IPS-11a (cell line): ENCODE measurements at regions not wholly inside any gene's neighbourhood (a gene's known extent, or its start where the extent isn't known, plus 50 kb on each side); places are given as distances from the start of the nearest gene placed in this dataset.

Experiments
- H3K4me3 ChIP-seq: one replicate; pipeline ENCODE4 v1.5.1; 2013; ENCODE audit warnings: low read depth, low read length, control low read depth

GRCh38 chr12:4030929-4031702 lies 157.9 kb upstream of the PARP11 start:
- H3K4me3 ChIP-seq, result no peak overlapping the region

DNA sequence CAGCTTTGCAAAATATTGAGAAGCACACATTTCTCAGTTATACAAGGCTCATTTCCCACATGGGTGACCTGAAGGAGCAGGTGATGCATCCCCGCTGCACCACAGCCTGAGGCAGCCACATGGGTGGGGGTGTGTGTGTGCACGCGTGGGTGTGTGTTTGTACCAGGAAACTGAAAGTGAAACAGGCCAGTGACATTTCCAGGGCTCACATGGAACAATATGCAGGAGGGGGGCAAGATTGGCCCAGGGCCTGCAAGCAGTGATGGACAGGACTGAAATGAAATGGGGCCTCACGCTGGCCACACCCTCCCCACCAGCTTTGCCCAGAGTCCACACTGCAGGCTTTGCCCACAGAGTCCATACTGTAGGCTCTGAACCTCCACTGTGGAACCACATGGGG lies 154.2 kb upstream of the PARP11 start:
- H3K4me3 ChIP-seq, result no peak overlapping the region

- no peak overlapping the region for H3K4me3 ChIP-seq
Observed at GRCh38 chr12:4026517-4026916, 153.3 kb upstream of the PARP11 start.

DNA sequence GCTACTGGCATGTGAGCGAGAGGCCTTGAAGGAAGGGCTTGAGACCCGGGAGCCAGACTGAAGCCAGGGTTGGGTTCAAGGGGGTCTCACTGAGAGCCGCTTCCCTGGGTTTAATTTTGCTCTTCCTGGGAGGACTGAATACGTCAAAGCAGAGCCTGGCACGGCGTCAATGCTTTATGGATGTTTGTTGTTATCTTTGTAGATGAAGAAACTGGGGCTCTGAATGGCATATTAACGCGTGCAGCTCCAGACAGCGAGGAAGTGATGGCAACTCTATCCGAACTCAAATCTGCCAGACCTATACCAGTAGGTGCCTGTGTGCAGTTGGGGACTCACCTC lies 152.8 kb upstream of the PARP11 start:
- H3K4me3 ChIP-seq, result peak overlapping the region; percentile 1

DNA sequence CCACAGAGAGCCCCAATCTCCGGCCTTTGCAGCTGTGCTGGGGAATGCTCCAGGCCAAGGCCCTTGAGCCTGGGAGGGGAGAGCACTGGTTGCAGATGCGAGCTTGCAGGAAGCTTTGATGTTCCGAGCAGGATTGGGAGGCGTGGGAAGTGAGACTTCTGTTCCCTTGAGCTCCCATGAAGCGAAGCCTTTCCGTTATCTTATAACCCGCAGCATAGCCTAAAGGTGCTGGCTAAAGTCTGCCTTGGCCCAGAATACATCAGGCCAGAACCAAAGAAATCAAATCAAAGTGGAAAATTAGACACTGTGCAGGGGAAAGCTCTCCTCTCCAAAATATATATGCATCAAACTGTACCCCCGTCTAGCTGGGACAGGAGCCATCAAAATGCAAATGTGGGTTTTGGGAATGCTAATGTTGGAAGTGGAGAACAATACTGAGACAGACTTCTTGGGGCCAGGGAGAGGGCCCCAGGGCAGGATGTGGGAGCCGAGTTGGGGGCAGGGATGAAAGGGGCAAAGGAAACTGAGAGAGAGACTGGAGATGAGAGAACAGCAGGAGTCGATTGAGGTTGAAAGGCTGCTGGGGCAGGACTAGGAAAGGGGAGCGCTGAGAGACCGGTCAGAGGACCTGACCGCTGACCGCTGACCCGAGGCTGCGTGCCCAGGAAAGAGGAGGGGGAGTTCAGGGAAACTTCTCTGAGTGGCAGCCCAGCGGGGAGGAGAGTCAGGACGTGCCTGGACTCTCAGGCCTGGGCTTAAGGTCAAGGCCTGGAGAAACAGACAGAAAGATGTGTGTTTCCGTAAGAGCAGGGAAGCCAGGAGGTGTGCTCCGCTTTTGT lies 152.2 kb upstream of the PARP11 start:
- H3K4me3 ChIP-seq, result no peak overlapping the region

DNA sequence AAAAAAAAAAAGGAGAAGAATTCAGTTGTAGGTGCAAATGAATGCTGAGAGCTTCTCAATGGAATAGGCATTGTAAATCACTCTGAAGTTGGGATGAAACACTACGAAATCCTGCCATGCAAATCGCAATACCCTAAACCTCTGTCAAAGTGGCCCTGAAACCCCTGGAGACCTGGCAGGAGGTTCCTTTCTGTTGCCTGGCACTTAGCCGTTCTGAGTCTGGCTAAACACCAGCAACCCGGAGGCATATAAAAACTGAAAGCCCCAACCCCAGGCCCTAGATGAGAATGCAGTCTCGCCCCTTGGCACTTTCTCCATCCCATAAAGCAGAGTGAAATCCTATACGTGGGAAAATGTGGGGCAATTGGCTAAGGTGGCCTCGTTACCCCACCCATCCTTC lies 151.5 kb upstream of the PARP11 start:
- H3K4me3 ChIP-seq, result no peak overlapping the region

DNA sequence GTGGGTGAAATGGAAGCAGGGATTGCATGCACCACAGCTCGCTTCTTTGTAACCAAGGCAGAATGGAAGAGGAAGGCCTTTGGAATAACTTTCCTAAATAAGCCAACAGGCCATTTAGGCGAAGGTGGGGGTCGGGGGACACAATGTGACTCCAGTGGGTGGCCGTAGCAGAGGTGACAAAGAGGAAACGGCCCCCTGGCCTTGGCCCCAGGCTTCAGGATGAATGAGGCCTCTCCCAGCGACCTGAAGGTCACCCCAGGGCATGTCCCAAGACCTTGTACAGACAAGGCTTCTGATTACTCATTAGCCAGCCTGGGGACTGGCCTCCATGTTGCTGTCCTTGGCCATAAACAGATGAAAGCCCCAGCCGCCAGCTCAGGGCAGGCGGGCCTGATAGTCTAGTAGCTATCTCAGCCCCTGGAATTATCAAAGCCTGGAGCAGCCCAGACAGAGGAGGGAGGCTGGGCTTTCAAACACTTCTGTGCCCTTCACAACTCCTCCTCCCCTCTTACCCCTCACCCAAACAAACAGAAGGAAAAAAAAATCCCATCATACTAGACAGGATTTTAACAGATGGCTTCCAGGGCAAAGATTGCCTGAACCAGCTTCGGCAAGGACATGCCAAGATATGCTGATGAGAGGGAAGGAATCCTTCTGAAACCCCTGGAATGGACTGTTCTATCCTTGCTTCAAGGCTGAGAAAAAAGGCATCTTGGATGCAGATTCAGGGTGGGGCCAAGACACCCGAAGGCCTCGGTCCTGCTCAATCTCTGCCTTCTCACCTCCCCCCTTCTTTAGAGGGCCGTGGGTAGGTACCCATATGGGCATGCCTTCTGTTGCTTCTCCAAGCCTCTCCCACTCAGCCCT lies 142.3 kb upstream of the PARP11 start:
- no peak overlapping the region for H3K4me3 ChIP-seq

- no peak overlapping the region for H3K4me3 ChIP-seq
Observed at GRCh38 chr12:4014858-4015224, 141.6 kb upstream of the PARP11 start.

DNA sequence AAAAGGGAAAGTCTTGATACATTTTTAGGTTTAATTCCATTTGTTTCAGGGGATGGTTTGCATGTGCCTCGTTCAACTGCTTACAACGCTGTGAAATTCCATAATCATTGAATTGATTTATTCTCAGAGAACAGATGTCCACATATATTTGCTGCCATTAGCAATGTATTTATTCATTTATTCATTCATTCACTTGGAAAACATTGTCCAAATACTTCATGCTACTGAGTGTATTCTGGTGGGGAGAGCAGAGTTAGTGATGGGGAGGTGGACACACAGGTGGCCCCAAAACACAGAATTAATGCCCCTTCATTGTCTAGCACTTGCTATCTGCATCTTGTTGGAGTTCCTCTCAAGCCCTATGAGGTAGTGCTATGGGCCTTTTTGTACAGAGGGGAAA lies 141.2 kb upstream of the PARP11 start:
- no peak overlapping the region for H3K4me3 ChIP-seq

GRCh38 chr12:4012977-4013968 lies 140.1 kb upstream of the PARP11 start:
- no peak overlapping the region for H3K4me3 ChIP-seq

DNA sequence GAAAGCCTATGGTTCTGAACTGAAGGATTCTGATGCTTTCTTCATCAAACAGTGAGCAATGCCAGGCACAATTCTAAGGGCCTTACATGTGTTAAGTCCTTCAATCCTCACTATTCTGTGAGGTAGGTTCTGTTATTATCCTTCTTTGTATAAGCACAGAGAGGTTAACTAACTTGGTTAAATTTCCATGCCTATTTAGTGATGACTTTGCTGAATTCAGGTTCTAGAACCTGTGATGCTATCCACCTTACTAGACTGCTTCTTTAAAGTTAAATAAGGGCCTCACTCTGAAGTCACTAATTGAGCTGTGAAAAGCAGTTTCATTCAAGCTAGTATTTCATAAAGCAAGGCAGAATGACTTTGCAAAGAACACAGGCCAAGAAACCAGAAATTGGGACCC lies 138.9 kb upstream of the PARP11 start:
- H3K4me3 ChIP-seq, result no peak overlapping the region

DNA sequence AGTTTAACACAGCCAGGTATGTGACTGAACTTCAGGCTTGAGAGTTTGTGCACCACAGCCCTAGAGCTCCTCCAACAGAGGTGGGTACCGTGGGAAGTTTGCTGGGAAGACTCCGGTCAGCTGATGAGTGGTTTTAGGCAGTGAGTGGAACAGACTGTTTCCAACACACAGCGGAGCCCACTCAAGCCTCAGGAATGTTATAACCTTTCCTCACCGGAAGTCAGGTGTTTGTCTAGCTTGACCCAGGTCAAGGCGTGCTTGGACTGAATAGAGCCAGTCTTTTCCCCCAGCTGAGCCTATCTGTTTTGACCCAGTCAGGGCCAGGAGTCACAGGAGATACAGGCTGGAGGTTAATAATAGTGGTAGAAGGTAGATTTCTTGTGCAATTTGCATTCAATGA lies 138.4 kb upstream of the PARP11 start:
- H3K4me3 ChIP-seq, result no peak overlapping the region

GRCh38 chr12:4009979-4010704 lies 136.9 kb upstream of the PARP11 start:
- H3K4me3 ChIP-seq, result no peak overlapping the region

- H3K4me3 ChIP-seq, result no peak overlapping the region
Observed at GRCh38 chr12:4006743-4007142, 133.5 kb upstream of the PARP11 start.

DNA sequence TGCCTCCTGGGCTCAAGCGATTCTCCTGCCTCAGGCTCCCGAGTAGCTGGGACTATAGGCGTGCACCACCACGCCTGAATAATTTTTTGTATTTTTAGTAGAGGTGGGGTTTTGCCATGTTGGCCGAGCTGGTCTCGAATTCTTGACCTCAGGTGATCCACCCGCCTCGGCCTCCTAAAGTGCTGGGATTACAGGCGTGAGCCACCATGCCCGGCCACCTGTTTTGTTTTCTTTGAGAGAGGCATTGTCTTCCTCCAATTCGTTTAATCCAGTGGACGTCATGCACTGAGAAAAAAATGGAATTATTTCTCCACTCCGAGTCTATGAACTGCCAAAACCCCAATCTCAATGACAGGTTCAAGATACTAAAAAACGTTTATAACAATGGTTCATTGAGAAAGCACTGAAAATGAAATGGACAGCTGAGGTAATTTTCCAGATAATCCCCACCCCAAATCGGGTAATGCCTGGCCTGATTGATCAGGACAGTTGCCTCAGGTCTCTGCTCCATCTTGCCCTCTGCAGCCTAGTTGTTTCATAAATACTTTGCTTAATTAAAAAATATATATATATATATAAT lies 132.7 kb upstream of the PARP11 start:
- H3K4me3 ChIP-seq, result no peak overlapping the region

GRCh38 chr12:4003576-4003975 lies 130.4 kb upstream of the PARP11 start:
- H3K4me3 ChIP-seq, result no peak overlapping the region

DNA sequence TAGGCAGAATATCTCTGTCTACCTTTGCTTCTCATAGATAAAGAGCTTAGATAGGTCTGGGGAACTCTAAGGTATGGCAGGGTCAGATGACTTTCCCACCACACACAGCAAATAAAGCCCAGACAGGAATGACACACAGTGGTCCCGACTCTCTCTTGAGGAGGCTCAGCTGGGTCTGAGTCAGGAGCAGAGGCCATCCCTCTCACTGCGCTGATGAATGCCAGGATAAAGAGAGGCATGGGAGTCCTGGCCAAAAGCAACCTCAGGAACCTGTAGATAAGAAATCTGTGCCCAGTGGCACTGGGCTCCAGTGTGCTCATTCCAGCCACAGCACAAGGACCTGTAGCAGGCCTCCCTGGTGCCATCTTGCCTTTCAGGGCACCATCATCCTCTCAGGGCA lies 129.4 kb upstream of the PARP11 start:
- no peak overlapping the region for H3K4me3 ChIP-seq

- no peak overlapping the region for H3K4me3 ChIP-seq
Observed at GRCh38 chr12:4001841-4002240, 128.6 kb upstream of the PARP11 start.

- H3K4me3 ChIP-seq, result no peak overlapping the region
Observed at GRCh38 chr12:4001031-4001430, 127.8 kb upstream of the PARP11 start.
